ENCODE measurements at regions not wholly inside any gene's neighbourhood (a gene's known extent, or its start where the extent isn't known, plus 50 kb on each side); places are given as distances from the start of the nearest gene placed in this dataset.

DNA sequence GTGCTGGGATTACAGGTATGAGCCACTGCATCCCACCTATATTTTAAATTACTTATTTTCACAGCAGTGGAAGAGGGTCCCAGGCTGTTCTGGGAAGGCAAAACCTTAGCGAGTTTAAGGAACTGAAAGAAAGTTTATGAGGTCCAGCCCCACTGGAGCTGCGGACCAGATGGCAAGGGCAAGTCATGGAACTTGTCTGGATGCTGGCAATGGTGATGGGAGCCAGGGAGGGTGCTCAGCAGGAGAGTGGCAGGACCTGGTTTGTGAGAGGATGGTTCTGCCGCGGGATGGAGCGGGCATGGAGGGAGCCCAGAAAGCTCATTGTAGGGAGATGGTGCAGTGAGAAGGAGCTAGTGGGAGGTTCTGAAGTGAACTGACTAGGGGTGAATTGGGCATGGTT lies 50.6 kb upstream of the SLC45A1 start:
- DNase-seq (ENCODE audit: low read depth in 2 of 2), result no peak

DNA sequence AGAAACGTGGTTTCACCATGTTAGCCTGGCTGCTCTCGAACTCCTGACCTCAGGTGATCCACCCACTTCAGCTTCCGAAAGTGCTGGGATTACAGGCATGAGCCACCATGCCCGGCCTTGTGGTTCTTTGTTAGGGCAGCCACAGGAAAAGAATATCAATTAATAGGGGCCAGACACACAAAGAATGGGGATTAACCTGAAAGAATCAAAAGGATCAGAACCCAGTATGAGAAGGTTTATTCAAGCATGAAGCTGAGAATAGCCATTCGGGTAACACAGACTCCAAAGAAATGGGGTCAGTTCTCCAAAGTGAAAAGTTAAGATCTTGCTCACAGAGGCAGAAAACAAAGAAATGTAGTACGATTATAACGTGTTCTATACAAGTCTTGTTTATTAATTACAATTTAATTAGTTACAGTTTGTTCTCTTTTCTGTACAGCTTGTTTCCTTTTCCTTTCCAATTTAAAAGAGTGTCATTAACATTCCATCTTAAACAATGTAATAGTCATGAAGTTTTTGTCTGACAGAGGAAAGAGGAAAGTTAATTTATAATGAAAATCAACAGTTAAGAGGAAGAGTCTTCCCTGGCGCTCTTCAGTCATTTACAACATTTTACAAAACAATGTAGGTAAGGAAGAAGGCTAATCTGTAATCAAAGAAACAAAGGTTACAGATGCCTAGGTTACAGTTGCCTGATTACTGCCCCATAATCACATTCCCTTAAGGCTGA lies 51.3 kb upstream of the SLC45A1 start:
- no peak for DNase-seq (ENCODE audit: low read depth in 2 of 2)

DNA sequence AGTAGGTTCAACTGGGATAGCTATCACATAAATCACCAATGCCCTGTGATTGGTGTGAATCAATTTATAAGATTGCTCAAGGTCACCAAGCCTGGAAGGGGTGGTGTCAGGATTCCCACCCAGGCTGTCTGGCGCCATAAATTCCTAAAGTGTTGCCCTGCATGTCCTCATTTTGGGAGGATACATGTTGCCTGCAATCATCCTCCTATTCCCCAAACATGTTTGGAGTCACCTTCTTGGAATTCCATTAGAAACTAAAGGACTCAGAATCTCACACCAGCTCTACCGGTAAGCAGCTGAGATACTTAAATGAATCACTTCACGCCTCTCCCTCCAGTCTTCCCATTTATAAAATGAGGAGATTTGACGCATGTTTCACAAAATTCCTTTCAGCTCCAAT lies 54.1 kb upstream of the SLC45A1 start:
- no peak for DNase-seq (ENCODE audit: low read depth in 2 of 2)

DNA sequence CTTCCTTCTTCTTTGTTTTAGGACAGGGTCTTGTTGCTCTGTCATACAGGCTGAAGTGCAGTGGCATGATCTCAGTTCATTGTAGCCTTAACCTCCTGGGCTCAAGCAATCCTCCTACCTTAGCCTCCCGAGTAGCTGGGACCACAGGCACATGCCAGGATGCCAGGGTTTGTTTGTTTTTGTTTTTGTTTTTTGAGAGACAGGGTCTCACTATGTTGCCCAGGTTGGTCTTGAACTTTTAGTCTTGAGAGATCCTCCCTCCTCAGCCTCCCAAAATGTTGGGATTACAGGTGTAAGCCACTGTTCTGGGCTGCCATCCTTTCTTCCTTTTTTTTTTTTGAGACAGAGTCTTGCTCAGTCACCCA lies 56.5 kb upstream of the SLC45A1 start:
- DNase-seq (ENCODE audit: low read depth in 2 of 2), result no peak

DNA sequence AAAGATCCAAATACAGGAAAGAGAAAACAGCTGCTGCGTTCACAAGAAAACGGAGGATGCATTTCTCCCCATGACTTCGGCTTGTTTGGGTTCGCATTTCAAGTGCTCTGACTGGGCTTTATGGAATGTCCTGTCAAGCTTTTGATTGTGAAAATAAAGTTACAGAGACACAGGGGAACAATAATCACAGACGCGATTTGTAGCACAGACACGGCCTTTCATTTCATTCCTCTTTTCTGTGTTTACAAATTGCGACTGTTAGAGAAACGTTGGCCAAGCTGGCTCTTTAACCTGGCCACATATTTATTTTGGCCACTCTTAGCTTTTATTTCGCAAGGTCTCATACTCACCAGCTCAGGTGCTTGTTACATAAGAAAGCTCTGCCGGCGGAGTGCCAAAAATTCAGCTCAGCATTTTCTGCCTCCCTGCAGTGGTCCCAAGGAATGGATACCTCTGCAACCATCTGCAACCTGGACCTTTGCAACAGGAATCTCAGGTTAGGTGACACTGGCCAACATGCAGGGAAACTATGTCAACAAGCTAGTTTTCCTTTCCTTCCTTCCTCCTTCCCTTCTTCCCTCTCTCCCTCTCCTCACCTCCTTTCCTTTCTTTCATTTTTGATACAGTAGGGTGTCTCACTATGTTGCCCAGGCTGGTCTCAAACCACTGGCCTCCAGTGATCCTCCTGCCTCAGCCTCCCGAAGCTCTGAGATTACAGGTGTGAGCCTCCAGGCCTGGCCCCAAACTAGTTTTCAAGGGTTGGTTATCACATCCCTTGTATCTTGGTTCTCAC lies 58.2 kb upstream of the SLC45A1 start:
- no peak for DNase-seq (ENCODE audit: low read depth in 2 of 2)

DNA sequence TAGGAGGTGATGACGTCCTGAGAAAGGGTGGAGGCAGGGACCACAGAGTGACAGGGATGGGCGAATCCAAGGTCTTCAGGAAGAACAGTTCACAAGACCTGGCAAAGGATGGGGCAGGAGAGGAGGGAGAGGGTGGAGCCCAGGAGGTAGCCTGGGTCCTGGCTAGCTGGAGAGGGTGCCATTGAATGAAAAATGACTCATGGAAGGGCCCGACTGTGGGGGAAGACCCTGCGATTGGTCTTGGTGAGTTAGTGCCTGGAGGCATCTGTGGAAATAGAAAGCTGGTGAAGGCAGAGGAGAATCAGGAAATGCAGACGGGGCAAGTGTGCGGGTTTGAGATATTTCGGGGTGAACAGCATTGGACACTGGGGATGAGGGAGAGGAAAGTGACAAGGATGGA lies 60.3 kb upstream of the SLC45A1 start:
- no peak for DNase-seq (ENCODE audit: low read depth in 2 of 2)

DNA sequence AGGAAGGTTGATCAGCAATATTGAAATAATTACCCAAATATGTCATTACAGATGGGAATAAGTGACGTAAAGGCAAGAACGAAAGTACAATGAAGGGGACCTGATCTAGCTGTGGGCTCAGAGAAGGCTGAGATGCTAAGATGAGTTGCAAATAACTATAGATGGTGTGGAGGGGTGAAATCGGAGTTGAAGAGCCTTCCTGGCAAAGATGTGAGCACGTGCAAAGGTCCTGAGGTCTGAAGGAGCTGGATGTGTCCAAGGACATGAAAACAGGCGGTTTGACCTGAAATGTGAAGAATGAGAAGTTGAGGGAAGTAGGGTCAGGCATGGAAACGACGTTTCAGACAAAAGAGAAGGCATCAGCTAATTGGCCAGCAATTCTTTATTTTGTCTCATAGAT lies 61.6 kb upstream of the SLC45A1 start:
- no peak for DNase-seq (ENCODE audit: low read depth in 2 of 2)

DNA sequence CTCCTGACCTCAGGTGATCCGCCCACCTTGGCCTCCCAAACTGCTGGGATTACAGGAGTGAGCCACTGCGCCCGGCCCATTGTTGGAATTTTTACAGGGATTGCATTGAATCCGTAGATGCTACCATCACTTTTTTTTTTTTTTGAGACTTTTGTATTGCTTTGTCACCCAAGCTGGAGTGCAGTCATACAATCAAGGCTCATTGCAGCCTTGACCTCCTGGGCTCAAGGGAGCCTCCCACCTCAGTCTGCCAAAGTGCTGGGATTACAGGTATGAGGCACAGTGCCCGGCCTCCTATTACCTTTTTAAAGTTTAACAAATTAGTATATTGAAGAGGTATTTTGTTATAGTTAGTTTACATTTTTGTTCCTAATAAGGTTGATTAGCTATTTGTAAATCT lies 62.2 kb upstream of the SLC45A1 start:
- no peak for DNase-seq (ENCODE audit: low read depth in 2 of 2)

DNA sequence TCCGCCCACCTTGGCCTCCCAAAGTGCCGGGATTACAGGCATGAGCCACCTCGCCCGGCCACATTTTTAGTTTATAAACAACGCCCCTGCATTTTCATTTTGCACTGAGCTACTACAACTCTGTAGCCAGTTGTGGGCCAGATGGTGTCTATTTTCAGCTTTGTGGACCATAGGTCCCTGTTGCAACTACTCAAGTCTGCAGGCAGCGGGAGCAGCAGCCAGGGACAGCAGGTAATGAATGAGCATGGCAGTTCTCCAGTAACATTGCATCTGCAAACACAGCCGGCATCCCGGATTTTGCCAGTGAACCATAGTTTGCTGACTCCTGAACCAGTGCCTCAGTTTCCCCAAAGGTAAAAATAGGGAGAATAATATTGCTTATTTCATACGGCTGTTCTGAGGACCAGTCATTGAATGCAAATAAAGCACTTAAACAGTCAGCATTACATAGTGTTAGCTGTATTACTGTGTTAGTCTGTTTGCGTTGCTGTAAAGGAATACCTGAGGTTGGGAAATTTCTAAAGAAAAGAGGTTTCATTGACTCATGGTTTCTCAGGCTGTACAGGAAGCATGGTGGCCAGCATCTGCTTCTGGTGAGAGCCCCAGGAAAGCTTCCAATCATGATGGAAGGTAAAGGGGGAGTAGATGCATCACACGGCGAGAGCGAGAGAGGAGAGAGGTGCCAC lies 65.5 kb upstream of the SLC45A1 start:
- DNase-seq (ENCODE audit: low read depth in 2 of 2), result no peak

DNA sequence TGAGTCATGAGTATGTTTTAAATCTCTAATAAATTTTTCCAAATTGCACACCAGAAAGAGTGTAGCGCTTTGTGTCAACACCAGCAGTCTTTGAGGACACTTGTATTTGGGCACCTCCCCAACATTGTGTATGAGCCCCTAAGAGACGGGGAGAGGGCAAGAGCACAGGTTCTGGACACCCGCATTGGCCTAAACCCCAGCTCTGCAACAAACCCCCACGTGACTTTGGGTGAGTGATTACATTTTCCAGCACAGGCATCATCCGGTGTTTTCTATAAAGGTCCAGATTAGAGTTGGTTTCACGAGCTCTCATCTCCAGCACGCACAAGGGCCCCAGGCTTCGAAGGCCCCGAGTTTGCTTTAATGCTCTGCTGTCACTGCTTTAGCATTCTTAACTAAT lies 66.3 kb upstream of the SLC45A1 start:
- DNase-seq (ENCODE audit: low read depth in 2 of 2), result no peak

DNA sequence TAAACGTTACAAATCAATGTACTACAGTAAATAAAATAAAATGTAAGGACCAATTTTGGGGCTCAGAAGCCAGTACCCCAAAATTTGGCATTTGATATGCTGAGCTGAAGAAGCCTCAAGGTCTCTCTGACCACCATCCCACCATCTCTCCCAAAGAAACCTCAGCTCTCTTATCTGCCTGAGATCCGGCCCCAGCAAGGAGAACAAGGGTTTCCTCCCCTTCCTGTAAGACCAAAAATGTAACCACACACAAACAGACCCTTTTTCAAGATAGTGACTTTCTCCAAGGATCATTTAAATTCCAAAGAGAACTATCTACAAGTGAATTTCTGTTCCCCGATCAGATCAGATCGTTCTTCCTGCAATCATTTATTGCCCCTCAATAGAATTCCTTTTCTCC lies 68.1 kb upstream of the SLC45A1 start:
- DNase-seq (ENCODE audit: low read depth in 2 of 2), result no peak

DNA sequence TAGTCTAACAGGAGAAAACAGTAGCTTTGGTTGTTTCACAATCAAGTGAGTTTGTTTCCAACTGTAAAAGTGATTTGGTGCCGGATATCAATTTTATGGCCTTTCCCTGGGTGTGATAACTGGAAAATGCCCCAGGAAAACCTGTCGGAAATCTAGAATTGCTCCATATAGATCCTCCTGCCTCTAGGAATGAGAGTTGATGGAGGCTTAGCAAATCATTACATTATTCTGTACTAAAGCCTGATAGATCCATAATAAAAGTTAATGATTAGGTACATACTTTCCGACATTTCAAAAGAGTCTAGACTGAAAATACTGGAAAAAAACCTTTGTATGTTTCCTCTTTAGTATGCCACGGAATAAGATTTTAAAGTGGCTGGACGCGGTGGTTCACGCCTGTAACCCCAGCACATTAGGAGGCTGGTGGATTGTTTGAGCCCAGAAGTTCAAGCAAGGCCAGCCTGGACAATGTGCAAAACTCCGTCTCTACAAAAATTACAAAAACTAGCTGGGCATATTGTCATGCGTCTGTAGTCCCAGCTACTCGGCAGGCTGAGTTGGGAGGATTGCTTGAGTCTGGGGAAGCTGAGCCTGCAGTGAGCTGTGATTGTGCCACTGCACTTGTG lies 70.0 kb upstream of the SLC45A1 start:
- no peak for DNase-seq (ENCODE audit: low read depth in 2 of 2)

DNA sequence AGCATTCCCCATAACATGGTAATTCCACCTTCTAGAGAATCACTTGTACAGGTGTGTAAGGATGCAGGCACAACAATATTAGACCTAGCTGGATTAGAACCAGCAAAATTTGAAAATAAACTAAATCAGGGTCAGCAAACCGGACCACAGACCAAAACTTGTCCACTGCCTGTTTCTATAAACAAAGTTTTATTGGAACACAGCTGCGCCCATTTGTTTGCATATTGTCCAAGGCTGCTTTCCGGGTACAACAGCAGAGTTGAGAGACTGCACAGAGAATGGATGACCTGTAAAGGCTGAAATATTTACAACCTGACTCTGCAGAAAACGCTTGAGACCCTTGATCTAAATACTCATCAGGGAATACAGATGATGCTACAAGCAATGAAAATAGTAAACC lies 73.6 kb upstream of the SLC45A1 start:
- DNase-seq (ENCODE audit: low read depth in 2 of 2), result no peak

DNA sequence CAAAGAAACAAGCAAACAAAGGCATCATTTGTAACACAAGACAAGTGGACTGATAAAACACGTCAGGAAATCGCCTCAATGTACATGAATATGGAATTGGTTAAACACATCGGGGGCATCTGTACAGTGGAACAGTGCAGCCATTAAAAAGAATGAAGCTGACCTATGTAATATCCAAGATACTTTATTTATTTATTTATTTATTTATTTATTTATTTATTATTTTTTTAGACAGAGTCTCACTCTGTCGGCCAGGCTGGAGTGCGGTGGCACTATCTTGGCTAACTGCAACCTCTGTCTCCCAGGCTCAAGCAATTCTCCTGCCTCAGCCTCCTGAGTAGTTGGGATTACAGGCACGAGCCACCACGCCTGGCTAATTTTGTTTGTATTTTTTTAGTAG lies 75.4 kb upstream of the SLC45A1 start:
- DNase-seq (ENCODE audit: low read depth in 2 of 2), result no peak

DNA sequence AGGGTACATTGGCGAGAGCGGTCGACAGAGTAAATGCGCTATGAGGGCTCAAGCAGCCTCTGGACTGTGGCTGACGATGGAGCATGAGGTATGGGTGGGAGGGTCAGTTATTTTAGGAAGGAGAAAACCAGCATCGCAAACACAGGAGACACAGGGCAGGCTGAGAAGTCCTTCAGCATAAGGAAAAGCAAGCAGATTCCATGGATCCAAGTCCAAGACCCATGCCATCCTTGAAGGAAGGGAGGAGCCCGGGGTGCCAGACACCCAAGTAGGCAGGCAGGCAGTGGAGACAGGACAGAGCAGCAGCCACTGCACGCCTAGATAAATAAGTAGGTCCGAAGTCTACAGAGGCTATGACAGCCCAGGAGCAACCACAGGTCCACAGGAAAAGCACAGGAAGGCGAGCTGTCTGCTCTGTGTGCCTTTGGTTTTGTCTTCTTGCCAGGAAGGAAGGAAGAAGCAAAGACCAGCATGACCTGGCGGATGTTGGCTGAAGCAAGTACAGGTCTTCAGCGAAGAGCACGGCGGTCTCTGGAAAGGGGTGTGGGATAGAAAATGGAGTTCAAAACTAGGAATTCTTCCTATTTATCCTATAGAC lies 76.4 kb upstream of the SLC45A1 start:
- DNase-seq (ENCODE audit: low read depth in 2 of 2), result no peak

DNA sequence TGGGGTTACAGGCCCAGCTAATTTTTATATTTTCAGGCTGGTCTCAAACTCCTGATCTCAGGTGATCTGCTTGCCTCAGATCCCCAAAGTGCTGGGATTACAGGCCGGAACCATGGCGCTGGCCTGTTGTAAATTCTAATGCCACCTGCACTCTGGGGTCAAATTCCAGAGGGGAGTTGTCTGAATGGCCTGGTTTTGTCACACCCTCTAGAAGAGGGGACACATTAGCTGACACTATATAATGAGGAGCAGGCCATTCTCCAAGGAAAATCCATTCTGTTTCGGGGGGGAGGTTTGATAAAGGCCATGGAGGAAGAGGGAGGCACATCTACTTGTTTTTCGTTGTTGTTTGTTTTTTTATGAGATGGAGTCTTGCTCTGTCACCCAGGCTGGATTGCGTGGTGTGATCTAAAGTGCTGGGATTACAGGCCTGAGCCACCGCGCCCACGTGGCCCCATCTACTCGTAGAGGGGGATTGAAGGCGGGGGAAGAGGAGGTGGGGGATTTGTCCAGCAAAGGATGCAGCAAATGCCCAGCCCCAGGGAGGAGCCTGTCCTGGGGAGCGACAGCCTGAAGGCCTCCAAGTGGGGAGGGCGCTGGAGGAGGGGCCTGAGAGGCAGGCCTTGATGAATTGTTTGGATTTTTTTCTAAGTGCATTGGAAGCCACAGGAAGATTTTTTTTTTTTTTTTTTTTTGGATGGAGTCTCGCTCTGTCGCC lies 78.4 kb upstream of the SLC45A1 start:
- no peak for DNase-seq (ENCODE audit: low read depth in 2 of 2)

DNA sequence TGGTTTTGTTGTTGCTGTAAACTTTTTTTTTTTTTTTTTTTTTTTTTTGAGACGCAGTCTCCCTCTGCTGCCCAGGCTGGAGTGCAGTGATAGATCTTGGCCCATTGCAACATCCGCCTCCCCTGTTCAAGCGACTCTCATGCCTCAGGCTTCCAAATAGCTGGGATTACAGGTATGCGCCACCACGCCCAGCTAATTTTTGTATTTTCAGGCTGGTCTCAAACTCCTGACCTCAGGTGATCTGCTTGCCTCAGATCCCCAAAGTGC lies 78.9 kb upstream of the SLC45A1 start:
- DNase-seq (ENCODE audit: low read depth in 2 of 2), result no peak

DNA sequence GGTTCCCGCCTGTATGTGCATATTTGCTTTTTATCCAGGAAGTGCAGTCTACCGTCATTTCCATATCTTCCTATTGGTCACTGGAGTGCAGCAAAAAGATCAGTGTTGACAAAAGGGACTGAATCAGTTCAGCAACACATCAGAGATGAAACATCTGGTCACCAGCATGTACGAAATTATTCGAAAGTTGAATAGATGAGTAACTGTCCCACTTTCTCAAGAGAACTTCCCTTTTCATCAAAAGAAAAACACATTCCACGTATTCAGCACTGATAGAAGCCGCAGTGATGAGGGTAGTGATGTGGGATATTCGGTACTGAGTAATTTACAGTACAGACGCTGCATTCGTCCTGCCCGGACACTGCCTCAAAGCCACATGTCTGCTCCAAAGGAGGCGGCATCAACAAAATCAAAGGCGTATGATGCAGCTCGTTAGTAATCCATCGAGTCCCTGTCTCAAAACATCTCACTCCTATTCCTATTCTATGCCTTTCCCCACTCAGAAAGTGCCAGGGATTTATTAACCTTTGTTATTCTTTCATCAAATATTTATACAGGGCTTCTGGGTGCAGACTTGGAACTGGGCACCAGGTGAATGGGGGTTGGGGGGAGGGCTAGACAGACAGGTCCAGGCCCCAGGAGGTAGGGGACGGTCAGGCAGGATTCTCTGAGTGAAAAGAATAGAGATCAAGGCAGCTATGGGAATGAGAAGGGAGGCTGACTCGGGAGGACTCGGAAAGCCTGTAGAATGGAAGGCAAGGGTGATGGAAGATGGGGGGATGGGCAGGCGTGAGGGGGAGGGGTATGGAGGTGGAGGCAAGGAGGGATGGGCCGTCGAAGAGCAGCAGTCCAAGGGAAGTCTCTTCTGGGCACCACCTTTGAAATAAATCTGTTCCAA lies 79.5 kb upstream of the SLC45A1 start:
- DNase-seq (ENCODE audit: low read depth in 2 of 2), result no peak

DNA sequence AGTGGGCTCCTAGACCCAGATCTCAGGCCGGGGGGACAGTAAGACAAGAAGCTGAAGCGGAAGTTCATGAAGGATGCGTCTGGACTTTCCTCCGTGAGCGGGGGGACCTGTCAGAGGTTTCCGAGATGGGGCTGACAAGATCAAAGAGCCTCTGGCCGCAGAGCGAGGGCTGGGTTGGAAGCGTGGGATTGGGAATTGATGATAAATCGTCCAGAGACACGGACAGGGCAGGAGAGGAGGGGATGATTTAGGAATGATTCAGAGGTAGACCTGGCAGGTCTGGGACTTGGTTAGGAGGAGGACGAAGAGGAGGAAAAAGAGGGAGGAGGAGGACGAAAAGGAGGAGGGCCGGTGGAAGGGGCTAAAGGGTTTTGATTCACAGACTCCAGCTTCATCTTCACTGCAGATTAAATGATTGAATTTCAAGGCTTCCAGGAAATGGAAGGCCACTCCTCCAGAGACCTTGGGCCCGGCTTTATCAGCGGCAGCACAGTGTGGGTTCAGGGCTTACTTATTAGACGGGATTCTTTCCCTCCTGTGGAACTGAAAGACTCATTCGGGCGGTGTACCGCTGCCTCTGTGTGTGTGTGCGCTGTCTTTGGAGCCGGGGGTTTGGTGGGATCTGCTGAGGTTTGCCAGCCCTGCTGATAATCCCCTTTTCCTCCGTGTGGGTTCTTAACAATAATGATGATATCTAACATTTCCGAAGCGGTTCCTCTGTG lies 85.7 kb upstream of the SLC45A1 start:
- no peak for DNase-seq (ENCODE audit: low read depth in 2 of 2)

DNA sequence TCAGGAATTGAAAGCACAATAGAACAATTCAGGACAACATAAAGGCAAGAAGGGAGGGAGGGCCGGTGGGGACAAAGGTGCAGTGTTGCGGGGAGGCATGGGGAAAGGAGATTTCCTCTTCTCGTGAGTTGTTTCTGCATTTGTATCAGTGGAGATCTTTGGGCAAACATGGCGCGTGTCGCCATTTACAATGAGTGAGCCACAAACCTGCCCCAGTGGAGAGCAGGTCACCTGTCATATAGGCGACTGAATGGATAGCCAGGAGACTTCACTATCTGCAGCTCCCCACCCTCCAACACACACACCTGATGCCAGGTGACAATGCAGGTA lies 87.7 kb upstream of the SLC45A1 start:
- DNase-seq (ENCODE audit: low read depth in 2 of 2), result no peak
